ENCODE measurements at regions not wholly inside any gene's neighbourhood (a gene's known extent, or its start where the extent isn't known, plus 50 kb on each side); places are given as distances from the start of the nearest gene placed in this dataset.

DNA sequence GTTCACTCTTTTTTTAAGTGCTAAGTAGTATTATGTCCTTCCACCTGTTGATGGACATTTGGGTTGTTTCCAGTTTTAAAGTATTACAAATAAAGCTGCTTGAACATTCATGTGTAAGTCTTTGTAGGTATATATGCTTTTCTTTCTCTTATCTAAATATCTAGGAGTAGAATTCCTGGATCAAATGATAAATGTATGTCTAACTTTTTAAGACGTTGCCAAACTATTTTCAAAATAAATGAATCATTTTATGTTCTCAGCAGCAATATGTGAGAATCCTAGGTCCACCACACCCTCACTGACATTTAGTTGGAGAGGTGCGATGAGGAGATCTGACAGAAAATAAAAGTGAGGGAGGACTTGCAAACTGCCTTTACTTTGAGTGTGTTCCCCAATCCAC lies 291.7 kb upstream of the UGT8 start:
- POLR2A ChIA-PET (ENCODE audit: unreplicated experiment): no interaction called here
- TF ChIP-seq, protein P1, sequence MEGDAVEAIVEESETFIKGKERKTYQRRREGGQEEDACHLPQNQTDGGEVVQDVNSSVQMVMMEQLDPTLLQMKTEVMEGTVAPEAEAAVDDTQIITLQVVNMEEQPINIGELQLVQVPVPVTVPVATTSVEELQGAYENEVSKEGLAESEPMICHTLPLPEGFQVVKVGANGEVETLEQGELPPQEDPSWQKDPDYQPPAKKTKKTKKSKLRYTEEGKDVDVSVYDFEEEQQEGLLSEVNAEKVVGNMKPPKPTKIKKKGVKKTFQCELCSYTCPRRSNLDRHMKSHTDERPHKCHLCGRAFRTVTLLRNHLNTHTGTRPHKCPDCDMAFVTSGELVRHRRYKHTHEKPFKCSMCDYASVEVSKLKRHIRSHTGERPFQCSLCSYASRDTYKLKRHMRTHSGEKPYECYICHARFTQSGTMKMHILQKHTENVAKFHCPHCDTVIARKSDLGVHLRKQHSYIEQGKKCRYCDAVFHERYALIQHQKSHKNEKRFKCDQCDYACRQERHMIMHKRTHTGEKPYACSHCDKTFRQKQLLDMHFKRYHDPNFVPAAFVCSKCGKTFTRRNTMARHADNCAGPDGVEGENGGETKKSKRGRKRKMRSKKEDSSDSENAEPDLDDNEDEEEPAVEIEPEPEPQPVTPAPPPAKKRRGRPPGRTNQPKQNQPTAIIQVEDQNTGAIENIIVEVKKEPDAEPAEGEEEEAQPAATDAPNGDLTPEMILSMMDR (conservative IDR thresholded peaks at IDR 0.05): no peak
- TF ChIP-seq EZH2 (IDR thresholded peaks at IDR 0.05; ENCODE audit: low read depth): no peak
- intact Hi-C loops (cut with micrococcal nuclease; ENCODE audit: unreplicated experiment): no loop called here
- H2AFZ ChIP-seq: no peak overlapping the region
- H3K27ac ChIP-seq: no peak overlapping the region
- H3K9me3 ChIP-seq (ENCODE audit: insufficient read depth, low read depth): no peaks in the 10 kb centered on the region
- no peak overlapping the region for H3K4me3 ChIP-seq
- DNase-seq: no peak
- no peaks in the 10 kb centered on the region for H4K20me1 ChIP-seq (ENCODE audit: insufficient read depth)
- H3F3A ChIP-seq (ENCODE audit: insufficient read depth, low read depth): no peaks in the 10 kb centered on the region
- no peaks in the 10 kb centered on the region for H3K27me3 ChIP-seq (ENCODE audit: insufficient read depth, low read depth)
- no peak overlapping the region for H3K4me2 ChIP-seq
- H3K4me1 ChIP-seq (replicated peaks; ENCODE audit: insufficient read depth): no peaks in the 10 kb centered on the region
- CTCF ChIA-PET: no interaction called here
- no TSS peak for BruUV-seq (replicated peaks)
- no peaks in the 10 kb centered on the region for H3K9me2 ChIP-seq (ENCODE audit: insufficient read depth)
- no peaks in the 10 kb centered on the region for H3K36me3 ChIP-seq (ENCODE audit: low read depth)
- H3K79me2 ChIP-seq (ENCODE audit: low read depth): no peaks in the 10 kb centered on the region

DNA sequence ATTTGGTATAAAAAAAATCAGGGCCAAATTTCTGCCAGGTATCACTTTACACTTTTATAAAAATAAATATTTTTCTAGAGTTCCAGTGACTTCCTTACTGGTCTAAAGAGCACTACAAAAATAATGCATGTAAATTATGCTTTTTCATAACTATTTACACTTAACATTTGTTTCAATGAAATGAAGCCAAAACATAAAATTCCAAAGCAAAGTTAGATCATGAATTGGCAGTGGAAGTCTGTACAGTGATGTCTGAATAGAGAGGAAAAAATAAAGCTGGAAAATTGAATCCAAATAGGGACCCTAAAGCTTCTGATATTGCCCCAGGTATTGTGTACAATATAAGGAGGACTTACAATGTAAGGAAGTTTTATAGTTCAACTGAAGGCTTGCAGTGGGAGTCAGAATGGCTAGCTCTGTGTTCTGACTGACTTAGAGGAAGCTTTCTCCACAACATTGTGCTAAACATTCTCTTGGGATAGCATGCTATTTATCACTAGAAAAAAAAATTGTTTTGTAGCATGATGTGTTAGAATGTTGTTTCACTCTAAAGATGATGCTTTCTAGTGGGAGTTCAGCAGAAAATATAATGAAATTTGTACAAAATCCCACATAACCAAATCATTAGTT lies 288.2 kb upstream of the UGT8 start:
- Histone ChIP-seq H3K36me3 (ENCODE audit: low read depth) (no peaks in the 10 kb centered on the region), H3K9me2 (ENCODE audit: insufficient read depth) (no peaks in the 10 kb centered on the region), H4K20me1 (ENCODE audit: insufficient read depth) (no peaks in the 10 kb centered on the region), H3K9me3 (ENCODE audit: insufficient read depth, low read depth) (no peaks in the 10 kb centered on the region), H3K4me3 (no peak overlapping the region), H3K27me3 (ENCODE audit: insufficient read depth, low read depth) (no peaks in the 10 kb centered on the region), H3K4me1 (replicated peaks; ENCODE audit: insufficient read depth) (no peaks in the 10 kb centered on the region), H3K27ac (no peak overlapping the region), H3K79me2 (ENCODE audit: low read depth) (no peaks in the 10 kb centered on the region), H2AFZ (no peak overlapping the region), H3F3A (ENCODE audit: insufficient read depth, low read depth) (no peaks in the 10 kb centered on the region), H3K4me2 (no peak overlapping the region)
- no peak for TF ChIP-seq EZH2 (IDR thresholded peaks at IDR 0.05; ENCODE audit: low read depth)
- TF ChIP-seq, protein P1 (conservative IDR thresholded peaks at IDR 0.05): no peak
- DNase-seq: no peak
- intact Hi-C loops (cut with micrococcal nuclease; ENCODE audit: unreplicated experiment): no loop called here
- ChIA-PET POLR2A (ENCODE audit: unreplicated experiment) (interaction anchor here (0.6 kb wide), 1 partner anchor 36 kb away, joined by 3 read pairs; no protein-coding TSS in a partner anchor), CTCF (no interaction called here)
- BruUV-seq (replicated peaks): no TSS peak

DNA sequence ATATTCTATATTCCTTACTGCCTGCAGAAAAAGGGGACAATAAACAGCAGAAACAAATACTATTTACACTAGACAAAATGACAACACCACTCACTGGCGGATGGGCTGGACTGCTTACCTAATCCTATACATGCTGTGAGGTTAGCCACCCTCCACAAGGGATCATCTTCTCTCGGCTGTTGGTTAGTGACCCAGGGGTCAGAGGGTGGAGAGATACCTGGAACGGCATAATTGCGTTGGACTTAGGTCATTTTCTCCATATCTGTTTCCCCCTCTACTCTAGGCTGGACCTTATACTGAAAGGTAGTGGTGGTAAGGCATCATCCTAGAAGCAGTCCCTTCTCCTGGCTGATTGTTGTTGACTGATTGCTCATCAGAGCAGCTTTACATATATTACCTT lies 286.8 kb upstream of the UGT8 start:
- Histone ChIP-seq H3K9me3 (ENCODE audit: insufficient read depth, low read depth) (no peaks in the 10 kb centered on the region), H2AFZ (no peak overlapping the region), H3F3A (ENCODE audit: insufficient read depth, low read depth) (no peaks in the 10 kb centered on the region), H3K4me1 (replicated peaks; ENCODE audit: insufficient read depth) (no peaks in the 10 kb centered on the region), H3K27ac (no peak overlapping the region), H3K9me2 (ENCODE audit: insufficient read depth) (no peaks in the 10 kb centered on the region), H3K27me3 (ENCODE audit: insufficient read depth, low read depth) (no peaks in the 10 kb centered on the region), H3K36me3 (ENCODE audit: low read depth) (no peaks in the 10 kb centered on the region), H3K4me3 (no peak overlapping the region), H4K20me1 (ENCODE audit: insufficient read depth) (no peaks in the 10 kb centered on the region), H3K79me2 (ENCODE audit: low read depth) (no peaks in the 10 kb centered on the region), H3K4me2 (no peak overlapping the region)
- DNase-seq: no peak
- ChIA-PET POLR2A (ENCODE audit: unreplicated experiment) (no interaction called here), CTCF (no interaction called here)
- intact Hi-C loops (cut with micrococcal nuclease; ENCODE audit: unreplicated experiment): no loop called here
- no peak for TF ChIP-seq EZH2 (IDR thresholded peaks at IDR 0.05; ENCODE audit: low read depth)
- TF ChIP-seq, protein P1 (conservative IDR thresholded peaks at IDR 0.05): no peak
- no TSS peak for BruUV-seq (replicated peaks)

Measured in PC-9 (cell line).